SK-N-MC (cell line): ENCODE measurements at regions not wholly inside any gene's neighbourhood (a gene's known extent, or its start where the extent isn't known, plus 50 kb on each side); places are given as distances from the start of the nearest gene placed in this dataset.

Experiments
- EZH2 ChIP-seq: fragments of 200-600 bp; sonication (generic); IDR thresholded peaks from one replicate; pipeline ENCODE4 v1.6.1; 2017; ENCODE audit warnings: antibody characterized with exemption
- POLR2AphosphoS5 ChIP-seq: IDR thresholded peaks from 2 replicates; pipeline ENCODE4 v1.6.1; 2012; ENCODE audit warnings: mild to moderate bottlenecking, low read depth, low read length, borderline replicate concordance

DNA sequence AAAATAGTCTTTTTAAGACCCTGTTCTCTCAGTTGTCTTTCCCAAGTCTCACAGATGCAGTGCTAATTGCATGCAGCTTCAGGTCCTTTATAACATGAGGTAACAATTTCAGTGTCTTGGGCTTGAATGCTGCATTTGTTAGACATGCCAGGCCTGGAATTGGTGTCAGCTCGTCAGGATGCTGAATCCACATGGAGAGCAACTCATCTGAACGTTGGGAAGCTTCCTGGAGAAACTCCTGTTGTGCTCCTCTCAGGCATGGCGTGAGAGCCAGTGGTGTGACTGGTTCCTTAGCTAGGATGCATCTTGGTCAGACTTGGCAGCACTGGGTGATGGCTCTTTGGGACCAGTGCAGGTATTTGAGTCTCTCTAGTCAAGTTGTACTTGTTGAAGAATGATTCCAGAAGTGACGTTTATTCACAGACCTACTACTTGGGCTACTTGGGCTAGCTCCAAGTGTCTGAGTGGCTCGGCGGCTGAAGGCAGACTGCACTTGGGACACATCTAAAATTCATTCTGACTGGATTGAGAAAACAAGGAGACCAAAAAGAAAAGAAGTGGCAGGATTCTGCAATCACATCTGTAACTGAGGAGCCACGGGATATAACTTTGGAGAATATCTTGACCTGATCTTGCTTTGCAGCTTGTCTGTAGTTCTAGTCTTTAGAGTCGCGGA, 134.8 kb upstream of the ARHGAP5 start:
- no peak for TF ChIP-seq EZH2
- TF ChIP-seq POLR2AphosphoS5 = no peak
